ENCODE measurements at regions not wholly inside any gene's neighbourhood (a gene's known extent, or its start where the extent isn't known, plus 50 kb on each side); places are given as distances from the start of the nearest gene placed in this dataset.

GRCh38 chr20:41989039-41989679, 371.0 kb upstream of the CHD6 start:
- Mint-ChIP-seq H3K9me3 (peaks cover 27% of the 10 kb centered on the region), H3K4me3 (no peak overlapping the region), H3K27ac (no peak overlapping the region), H3K27me3 (ENCODE audit: low read depth) (no peaks in the 10 kb centered on the region; the same call in 1 of the 2 replicates), H3K36me3 (peaks cover 6% of the 10 kb centered on the region), H3K4me1 (peaks cover 5% of the 10 kb centered on the region; the same call in 1 of the 2 replicates)
- TF ChIP-seq MYBL2 (CRISPR knock-in tag; IDR thresholded peaks at IDR 0.05) (no peak), NR3C1 (CRISPR knock-in tag; conservative IDR thresholded peaks at IDR 0.05; ENCODE audit: low read depth) (no peak), NR1H2 (CRISPR knock-in tag; IDR thresholded peaks at IDR 0.05) (no peak)
- TF ChIP-seq, protein P1, sequence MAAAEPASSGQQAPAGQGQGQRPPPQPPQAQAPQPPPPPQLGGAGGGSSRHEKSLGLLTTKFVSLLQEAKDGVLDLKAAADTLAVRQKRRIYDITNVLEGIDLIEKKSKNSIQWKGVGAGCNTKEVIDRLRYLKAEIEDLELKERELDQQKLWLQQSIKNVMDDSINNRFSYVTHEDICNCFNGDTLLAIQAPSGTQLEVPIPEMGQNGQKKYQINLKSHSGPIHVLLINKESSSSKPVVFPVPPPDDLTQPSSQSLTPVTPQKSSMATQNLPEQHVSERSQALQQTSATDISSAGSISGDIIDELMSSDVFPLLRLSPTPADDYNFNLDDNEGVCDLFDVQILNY (CRISPR knock-in tag; IDR thresholded peaks at IDR 0.05), result no peak
- TF ChIP-seq, protein P2, sequence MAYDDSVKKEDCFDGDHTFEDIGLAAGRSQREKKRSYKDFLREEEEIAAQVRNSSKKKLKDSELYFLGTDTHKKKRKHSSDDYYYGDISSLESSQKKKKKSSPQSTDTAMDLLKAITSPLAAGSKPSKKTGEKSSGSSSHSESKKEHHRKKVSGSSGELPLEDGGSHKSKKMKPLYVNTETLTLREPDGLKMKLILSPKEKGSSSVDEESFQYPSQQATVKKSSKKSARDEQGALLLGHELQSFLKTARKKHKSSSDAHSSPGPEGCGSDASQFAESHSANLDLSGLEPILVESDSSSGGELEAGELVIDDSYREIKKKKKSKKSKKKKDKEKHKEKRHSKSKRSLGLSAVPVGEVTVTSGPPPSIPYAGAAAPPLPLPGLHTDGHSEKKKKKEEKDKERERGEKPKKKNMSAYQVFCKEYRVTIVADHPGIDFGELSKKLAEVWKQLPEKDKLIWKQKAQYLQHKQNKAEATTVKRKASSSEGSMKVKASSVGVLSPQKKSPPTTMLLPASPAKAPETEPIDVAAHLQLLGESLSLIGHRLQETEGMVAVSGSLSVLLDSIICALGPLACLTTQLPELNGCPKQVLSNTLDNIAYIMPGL (CRISPR knock-in tag; IDR thresholded peaks at IDR 0.05), result no peak
- TF ChIP-seq, protein P3, sequence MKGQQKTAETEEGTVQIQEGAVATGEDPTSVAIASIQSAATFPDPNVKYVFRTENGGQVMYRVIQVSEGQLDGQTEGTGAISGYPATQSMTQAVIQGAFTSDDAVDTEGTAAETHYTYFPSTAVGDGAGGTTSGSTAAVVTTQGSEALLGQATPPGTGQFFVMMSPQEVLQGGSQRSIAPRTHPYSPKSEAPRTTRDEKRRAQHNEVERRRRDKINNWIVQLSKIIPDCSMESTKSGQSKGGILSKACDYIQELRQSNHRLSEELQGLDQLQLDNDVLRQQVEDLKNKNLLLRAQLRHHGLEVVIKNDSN (CRISPR knock-in tag; IDR thresholded peaks at IDR 0.05), result no peak
- ChIA-PET CTCF (no interaction called here), POLR2A (no interaction called here)
- ATAC-seq, result no peak
- no peak for DNase-seq (ENCODE audit: low spot score)

- CTCF ChIA-PET, result no interaction called here
- Mint-ChIP-seq H3K4me1 (peaks cover 3% of the 10 kb centered on the region; the same call in 1 of the 2 replicates), H3K9me3 (peaks cover 31% of the 10 kb centered on the region), H3K36me3 (peaks cover 6% of the 10 kb centered on the region), H3K4me3 (no peak overlapping the region), H3K27me3 (ENCODE audit: low read depth) (no peaks in the 10 kb centered on the region; the same call in 1 of the 2 replicates), H3K27ac (no peak overlapping the region)
- TF ChIP-seq USF2 (CRISPR knock-in tag; IDR thresholded peaks at IDR 0.05) (no peak), ELF4 (CRISPR knock-in tag; IDR thresholded peaks at IDR 0.05; ENCODE audit: low read depth) (no peak), GRHL2 (CRISPR knock-in tag; IDR thresholded peaks at IDR 0.05; ENCODE audit: insufficient replicate concordance, severe bottlenecking) (no peak), RELA (CRISPR knock-in tag; IDR thresholded peaks at IDR 0.05; ENCODE audit: borderline replicate concordance) (no peak), CDX4 (CRISPR knock-in tag; IDR thresholded peaks at IDR 0.05; ENCODE audit: borderline replicate concordance) (no peak)
- TF ChIP-seq, protein P3 (CRISPR knock-in tag; IDR thresholded peaks at IDR 0.05), result no peak
- DNase-seq (ENCODE audit: low spot score) (no peak), ATAC-seq (no peak)
- POLR2A ChIA-PET, result no interaction called here
These were observed 365.9 kb upstream of the CHD6 start for GRCh38 chr20:41984031-41984430.

DNA sequence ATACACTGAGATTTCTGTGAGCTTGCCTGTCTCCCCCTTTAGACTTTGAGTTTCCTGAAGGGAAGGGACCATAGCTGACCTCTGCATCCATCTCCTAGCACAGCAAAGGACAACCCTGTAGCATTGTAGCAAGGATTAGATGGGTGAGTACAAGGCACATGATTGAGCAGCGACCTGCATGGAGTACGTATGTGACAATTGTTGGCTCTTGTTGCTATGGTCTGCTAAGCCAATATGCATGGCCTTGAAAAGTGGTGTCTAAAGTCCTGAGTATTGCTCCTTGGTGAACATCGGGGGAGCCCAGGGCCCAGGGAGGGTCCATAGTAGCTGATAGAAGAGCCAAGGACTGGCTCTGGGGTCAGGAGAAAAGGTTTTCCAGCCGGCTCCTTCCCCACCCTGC, 365.0 kb upstream of the CHD6 start:
- H3K27ac Mint-ChIP-seq, result no peak overlapping the region
- TF ChIP-seq MXD4 (CRISPR knock-in tag; IDR thresholded peaks at IDR 0.05; ENCODE audit: borderline replicate concordance) (no peak), TCF7 (CRISPR knock-in tag; IDR thresholded peaks at IDR 0.05; ENCODE audit: low read depth) (no peak), CREM (CRISPR knock-in tag; IDR thresholded peaks at IDR 0.05) (no peak), NFYB (CRISPR knock-in tag; conservative IDR thresholded peaks at IDR 0.05; ENCODE audit: low read depth) (no peak), PRRX2 (CRISPR knock-in tag; IDR thresholded peaks at IDR 0.05) (no peak)
- TF ChIP-seq, protein P3 (CRISPR knock-in tag; IDR thresholded peaks at IDR 0.05), result no peak
- TF ChIP-seq, protein P2 (CRISPR knock-in tag; IDR thresholded peaks at IDR 0.05), result no peak
- TF ChIP-seq, protein P4, sequence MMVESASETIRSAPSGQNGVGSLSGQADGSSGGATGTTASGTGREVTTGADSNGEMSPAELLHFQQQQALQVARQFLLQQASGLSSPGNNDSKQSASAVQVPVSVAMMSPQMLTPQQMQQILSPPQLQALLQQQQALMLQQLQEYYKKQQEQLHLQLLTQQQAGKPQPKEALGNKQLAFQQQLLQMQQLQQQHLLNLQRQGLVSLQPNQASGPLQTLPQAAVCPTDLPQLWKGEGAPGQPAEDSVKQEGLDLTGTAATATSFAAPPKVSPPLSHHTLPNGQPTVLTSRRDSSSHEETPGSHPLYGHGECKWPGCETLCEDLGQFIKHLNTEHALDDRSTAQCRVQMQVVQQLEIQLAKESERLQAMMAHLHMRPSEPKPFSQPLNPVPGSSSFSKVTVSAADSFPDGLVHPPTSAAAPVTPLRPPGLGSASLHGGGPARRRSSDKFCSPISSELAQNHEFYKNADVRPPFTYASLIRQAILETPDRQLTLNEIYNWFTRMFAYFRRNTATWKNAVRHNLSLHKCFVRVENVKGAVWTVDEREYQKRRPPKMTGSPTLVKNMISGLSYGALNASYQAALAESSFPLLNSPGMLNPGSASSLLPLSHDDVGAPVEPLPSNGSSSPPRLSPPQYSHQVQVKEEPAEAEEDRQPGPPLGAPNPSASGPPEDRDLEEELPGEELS (CRISPR knock-in tag; IDR thresholded peaks at IDR 0.05), result no peak
- CTCF ChIA-PET, result no interaction called here

More for the DNA sequence above, 365.0 kb upstream of the CHD6 start:
- peaks cover 5% of the 10 kb centered on the region for H3K4me1 Mint-ChIP-seq
- POLR2A ChIA-PET, result no interaction called here
- DNase-seq (ENCODE audit: low spot score) (no peak), ATAC-seq (no peak)
- no peaks in the 10 kb centered on the region; the same call in 1 of the 2 replicates for H3K27me3 Mint-ChIP-seq (ENCODE audit: low read depth)
- H3K4me3 Mint-ChIP-seq, result no peak overlapping the region
- peaks cover 6% of the 10 kb centered on the region for H3K36me3 Mint-ChIP-seq
- peaks cover 28% of the 10 kb centered on the region for H3K9me3 Mint-ChIP-seq
